Glutamatergic neuron (in vitro differentiated cells): ENCODE measurements at regions not wholly inside any gene's neighbourhood (a gene's known extent, or its start where the extent isn't known, plus 50 kb on each side); places are given as distances from the start of the nearest gene placed in this dataset.
"Not testable (repeated sequence)": the region's sequence is repeated elsewhere in the genome, so short reads cannot be mapped to it uniquely, and the experiment has no call there.

Experiments used
- DNase-seq: peaks from one replicate; pipeline ENCODE4 v3.0.0; 2022
- H3K27ac Mint-ChIP-seq: one replicate; pipeline ENCODE4 v1.8.0; 2020; ENCODE audit warnings: mild to moderate bottlenecking, mixed read lengths, inconsistent platforms; ENCODE audit not compliant: unreplicated experiment
- H3K27me3 Mint-ChIP-seq: one replicate; pipeline ENCODE4 v1.8.0; 2020; ENCODE audit warnings: mild to moderate bottlenecking, moderate library complexity, mixed read lengths, inconsistent platforms; ENCODE audit not compliant: unreplicated experiment
- H3K36me3 Mint-ChIP-seq: one replicate; pipeline ENCODE4 v1.8.0; 2020; ENCODE audit warnings: mild to moderate bottlenecking, mixed read lengths, inconsistent platforms; ENCODE audit not compliant: unreplicated experiment
- H3K4me1 Mint-ChIP-seq: one replicate; pipeline ENCODE4 v1.8.0; 2020; ENCODE audit warnings: mild to moderate bottlenecking, low read depth, mixed read lengths, inconsistent platforms; ENCODE audit not compliant: unreplicated experiment
- H3K4me3 Mint-ChIP-seq: one replicate; pipeline ENCODE4 v1.8.0; 2020; ENCODE audit warnings: mild to moderate bottlenecking, mixed read lengths, inconsistent platforms; ENCODE audit not compliant: unreplicated experiment
- H3K9me3 Mint-ChIP-seq: one replicate; pipeline ENCODE4 v1.8.0; 2020; ENCODE audit warnings: mild to moderate bottlenecking, moderate library complexity, mixed read lengths, inconsistent platforms; ENCODE audit not compliant: unreplicated experiment
- CTCF ChIP-seq: fragments of 200-600 bp; sonication (generic); IDR thresholded peaks from one replicate; pipeline ENCODE4 v1.5.0; 2021; ENCODE audit not compliant: partially characterized antibody, unreplicated experiment

DNA sequence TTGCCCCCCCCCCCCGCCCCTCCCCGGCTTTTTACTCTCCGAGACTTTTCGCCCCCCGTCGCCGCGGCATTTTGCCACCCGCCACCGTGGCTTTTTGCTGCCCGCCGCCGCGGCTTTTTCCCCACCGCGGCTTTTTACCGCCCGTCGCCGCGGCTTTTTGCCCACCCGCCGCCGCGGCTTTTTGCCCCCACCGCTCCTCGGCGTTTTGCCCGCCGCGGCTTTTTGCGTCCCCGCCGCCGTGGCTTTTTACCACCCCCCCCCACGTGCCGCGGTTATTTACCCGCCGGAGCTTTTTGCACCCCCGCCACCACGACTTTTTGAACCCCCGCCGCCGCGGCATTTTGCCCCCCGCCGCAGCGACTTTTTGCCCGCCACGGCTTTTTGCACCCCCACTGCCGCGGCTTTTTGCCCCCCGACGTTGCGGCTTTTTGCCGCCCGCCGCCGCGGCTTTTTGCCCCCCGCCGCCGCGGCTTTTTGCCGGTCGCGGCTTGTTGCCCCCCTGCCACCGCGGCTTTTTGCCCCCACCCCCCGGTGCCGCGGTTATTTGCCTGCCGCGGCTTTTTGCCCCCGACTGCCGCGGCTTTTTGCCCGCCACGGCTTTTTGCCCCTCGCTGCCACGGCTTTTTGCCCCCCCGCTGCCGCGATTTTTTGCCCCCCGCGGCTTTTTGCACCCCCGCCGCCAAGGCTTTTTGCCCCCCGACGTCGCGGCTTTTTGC is 461.1 kb downstream of the ZNF33B start:
- TF ChIP-seq CTCF: no peak
- peaks cover 6% of the 10 kb centered on the region for H3K27me3 Mint-ChIP-seq
- peaks cover 10% of the 10 kb centered on the region for H3K9me3 Mint-ChIP-seq
- no peak overlapping the region for H3K4me3 Mint-ChIP-seq
- H3K36me3 Mint-ChIP-seq: peaks cover under 1% of the 10 kb centered on the region
- no peak overlapping the region for H3K27ac Mint-ChIP-seq
- DNase-seq: no peak
- H3K4me1 Mint-ChIP-seq: no peaks in the 10 kb centered on the region

- TF ChIP-seq CTCF: no peak
- H3K27ac Mint-ChIP-seq: no peak overlapping the region
- H3K27me3 Mint-ChIP-seq: peaks cover 10% of the 10 kb centered on the region
- DNase-seq: no peak
- peaks cover 11% of the 10 kb centered on the region for H3K36me3 Mint-ChIP-seq
- no peaks in the 10 kb centered on the region for H3K4me1 Mint-ChIP-seq
- H3K9me3 Mint-ChIP-seq: peaks cover 10% of the 10 kb centered on the region
- no peak overlapping the region for H3K4me3 Mint-ChIP-seq
Observed at GRCh38 chr10:42150428-42151061, 487.8 kb downstream of the ZNF33B start.

DNA sequence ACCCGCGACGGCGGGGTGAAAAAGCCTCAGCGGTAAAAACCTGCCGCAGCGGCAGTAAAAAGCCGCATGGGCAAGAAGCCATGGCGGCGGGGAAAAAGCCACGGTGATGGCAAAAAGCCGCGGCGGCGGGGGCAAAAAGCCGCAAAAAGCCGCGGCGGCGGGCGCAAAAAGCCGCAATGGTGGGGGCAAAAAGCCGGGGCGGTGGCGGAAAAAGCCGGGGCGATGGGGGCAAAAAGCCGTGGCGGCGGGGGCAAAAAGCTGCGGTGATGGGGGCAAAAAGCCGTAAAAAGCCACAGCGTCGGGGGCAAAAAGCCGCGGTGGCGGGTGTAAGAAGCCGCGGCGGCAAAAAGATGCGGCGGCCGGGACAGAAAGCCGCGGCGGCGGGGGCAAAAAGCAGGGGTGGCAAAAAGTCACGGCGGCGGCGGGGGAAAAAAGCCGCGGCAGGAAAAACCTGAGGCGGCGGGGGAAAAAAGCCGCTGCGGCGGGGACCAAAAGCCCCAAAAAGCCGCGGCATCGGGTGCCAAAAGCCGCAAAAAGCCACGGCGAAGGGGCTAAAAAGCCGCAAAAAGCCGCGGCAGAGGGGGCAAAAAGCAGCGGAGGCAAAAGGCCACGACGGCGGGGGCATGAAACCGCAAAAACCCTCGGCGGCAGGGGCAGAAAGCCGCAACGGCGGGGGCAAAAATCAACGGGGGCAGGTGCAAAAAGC is 488.5 kb downstream of the ZNF33B start:
- Mint-ChIP-seq H3K27me3 (peaks cover 10% of the 10 kb centered on the region), H3K4me3 (no peak overlapping the region), H3K27ac (no peak overlapping the region), H3K9me3 (peaks cover 10% of the 10 kb centered on the region), H3K4me1 (no peaks in the 10 kb centered on the region), H3K36me3 (peaks cover 11% of the 10 kb centered on the region)
- no peak for DNase-seq
- no peak for TF ChIP-seq CTCF

DNA sequence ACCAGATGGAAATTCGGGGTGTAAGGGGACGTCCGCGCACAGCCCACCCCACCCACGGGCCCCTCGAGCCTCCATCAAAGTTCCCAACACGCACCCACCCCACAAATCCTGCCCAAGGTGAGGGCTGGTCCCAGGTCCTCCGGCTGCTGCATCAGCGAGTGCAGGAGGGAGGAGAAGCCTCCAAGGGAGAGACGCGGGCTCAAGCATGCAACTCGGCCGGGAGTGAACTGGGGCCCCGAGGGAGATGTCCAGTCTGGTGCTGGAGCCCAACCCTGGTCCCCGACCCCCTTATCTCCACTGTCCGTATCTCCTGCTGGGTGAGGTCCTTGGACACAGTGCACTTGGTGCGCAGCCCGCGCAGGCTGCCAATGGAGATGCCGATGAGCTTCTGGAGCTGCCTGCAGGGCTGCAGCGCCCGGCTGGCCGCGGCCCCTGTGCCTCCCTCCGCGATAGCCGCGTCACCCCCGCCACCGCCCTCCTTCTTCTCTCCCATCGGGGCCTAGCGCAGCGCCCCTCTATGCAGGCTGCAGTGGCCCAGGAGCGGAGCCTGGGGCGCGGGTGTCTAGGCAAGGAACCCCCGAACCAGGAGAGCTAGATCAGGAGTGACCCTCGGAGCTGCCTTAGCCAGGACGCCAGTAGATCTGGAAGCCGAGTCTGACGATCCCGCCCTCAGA is 489.2 kb downstream of the ZNF33B start:
- H3K4me3 Mint-ChIP-seq: no peak overlapping the region
- no peak for TF ChIP-seq CTCF
- no peak for DNase-seq
- peaks cover 10% of the 10 kb centered on the region for H3K27me3 Mint-ChIP-seq
- H3K36me3 Mint-ChIP-seq: peaks cover 11% of the 10 kb centered on the region
- no peaks in the 10 kb centered on the region for H3K4me1 Mint-ChIP-seq
- H3K9me3 Mint-ChIP-seq: peaks cover 13% of the 10 kb centered on the region
- H3K27ac Mint-ChIP-seq: no peak overlapping the region

GRCh38 chr10:42146165-42146564 is 492.2 kb downstream of the ZNF33B start:
- peaks cover 13% of the 10 kb centered on the region for H3K27me3 Mint-ChIP-seq
- H3K36me3 Mint-ChIP-seq: peaks cover 11% of the 10 kb centered on the region
- H3K27ac Mint-ChIP-seq, H3K4me3 Mint-ChIP-seq, DNase-seq, H3K4me1 Mint-ChIP-seq: not testable (repeated sequence)
- peaks cover 16% of the 10 kb centered on the region for H3K9me3 Mint-ChIP-seq

DNA sequence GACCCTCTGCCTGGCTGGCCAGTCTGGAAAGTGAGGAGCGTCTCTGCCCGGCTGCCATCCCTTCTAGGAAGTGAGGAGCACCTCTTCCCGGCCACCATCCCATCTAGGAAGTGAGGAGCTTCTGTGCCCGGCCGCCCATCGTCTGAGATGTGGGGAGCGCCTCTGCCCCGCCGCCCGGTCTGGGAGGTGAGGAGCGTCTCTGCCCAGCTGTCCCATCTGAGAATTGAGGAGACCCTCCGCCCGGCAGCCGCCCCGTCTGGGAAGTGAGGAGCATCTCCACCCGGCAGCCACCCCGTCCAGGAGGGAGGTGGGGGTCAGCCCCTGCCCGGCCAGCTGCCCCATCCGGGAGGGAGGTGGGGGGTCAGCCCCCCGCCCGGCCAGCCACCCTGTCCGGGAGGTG is 500.3 kb downstream of the ZNF33B start:
- H3K4me3 Mint-ChIP-seq, H3K27ac Mint-ChIP-seq, DNase-seq, H3K4me1 Mint-ChIP-seq, H3K27me3 Mint-ChIP-seq, H3K9me3 Mint-ChIP-seq, H3K36me3 Mint-ChIP-seq: not testable (repeated sequence)
